Medulla oblongata (tissue), 1 donor: ENCODE measurements at regions not wholly inside any gene's neighbourhood (a gene's known extent, or its start where the extent isn't known, plus 50 kb on each side); places are given as distances from the start of the nearest gene placed in this dataset.
"Not testable (repeated sequence)": the region's sequence is repeated elsewhere in the genome, so short reads cannot be mapped to it uniquely, and the experiment has no call there.

Source experiments
- DNase-seq: peaks from one replicate; pipeline ENCODE4 v3.0.0-alpha.2; 2015; ENCODE audit errors: extremely low spot score

DNA sequence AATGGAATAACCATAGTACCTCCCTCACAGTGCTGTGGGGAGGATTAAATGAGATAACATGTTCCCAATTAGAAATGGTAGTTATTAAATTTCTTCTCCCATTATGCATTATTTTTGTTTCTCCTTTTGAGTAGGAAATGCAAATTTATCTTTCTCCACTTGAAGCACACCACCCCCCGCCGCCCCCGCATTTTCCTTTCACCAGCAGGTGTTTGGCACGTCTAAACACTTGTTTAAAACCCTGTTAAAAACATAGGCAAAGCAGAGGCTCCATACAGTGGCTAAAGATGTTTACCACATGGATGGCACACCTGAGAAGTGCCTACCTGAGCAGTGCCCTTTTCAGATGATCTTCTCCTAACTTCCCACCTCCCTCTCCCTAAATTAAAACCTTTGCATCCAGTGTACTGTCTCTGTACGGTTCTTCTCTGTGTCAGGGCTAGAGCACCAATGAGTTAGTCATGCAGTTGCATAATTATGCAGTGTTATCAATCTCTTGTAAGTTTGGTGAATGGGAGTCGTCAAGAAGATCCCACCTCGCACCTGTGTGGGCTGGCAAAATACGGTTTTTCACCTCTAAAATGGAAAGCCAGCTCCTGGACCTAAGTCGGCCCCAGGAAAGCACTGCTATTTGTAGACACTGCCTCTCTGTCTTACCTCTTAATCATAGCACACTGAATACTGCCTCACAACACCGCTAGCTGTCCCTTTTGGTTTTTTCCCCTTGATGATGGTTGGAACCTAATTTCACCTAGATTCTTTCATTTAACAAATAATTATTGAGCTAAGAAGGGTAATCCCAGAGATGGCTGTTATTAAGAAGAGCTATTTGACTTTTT, 122.0 kb downstream of the CT47B1 start:
- no peak for DNase-seq

- DNase-seq, result no peak
Measured at GRCh38 chrX:120752431-120753082, 122.7 kb upstream of the C1GALT1C1 start.

GRCh38 chrX:120751683-120752082, 121.8 kb upstream of the C1GALT1C1 start:
- no peak for DNase-seq

GRCh38 chrX:120750381-120750780, 120.5 kb upstream of the C1GALT1C1 start:
- no peak for DNase-seq

DNA sequence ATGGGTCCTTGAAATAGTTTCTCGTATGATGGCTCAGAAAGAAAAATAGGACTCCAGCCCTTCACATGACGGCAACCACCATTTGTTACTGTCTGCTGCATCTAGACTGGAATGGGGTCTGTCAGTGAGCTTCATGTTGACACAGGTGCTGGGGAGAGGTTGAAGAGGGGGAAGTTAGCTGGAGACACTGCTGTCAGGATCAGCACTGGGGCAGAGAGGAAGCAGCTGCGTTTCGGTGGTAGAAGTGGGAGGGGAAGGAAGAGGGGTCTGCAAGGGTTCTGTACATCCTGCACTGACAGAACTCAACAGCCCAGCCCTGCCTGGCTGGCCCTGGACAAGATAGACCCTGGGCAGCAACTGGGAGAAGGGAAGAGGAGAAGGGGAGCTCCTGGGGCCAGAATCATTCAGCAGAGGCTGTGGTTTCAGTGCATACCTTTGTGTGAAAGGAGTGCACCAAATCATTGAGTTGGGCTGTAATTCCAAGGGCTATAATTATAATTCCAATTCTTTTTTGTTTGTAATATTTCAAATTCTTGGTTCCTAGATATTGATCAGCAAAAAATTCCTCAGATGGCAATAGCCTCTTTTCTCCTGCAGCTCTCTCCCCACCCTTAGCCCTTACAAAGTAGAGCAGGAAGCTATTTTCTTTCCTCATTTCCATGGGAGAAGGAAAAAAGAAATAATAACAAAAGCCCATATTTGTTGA, 119.4 kb upstream of the C1GALT1C1 start:
- DNase-seq, result no peak

DNA sequence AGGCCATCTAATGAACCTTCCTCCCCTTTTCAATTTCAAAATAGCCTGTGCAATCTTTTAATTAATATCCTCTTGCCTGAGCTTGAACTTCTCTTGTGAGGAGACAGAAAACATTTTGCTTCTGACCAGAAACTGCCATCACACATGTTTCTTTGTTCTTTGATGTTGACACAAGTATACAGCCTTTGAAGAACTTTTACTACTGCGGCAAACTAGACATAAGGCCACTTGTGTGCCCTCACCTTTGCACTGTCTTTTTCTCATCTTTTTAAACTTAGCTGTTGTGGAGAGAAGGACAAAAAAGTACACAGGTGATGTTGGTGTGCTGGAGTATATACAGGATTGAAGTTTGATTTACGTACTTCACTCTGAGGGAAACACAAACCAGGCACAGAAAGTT, 116.3 kb upstream of the C1GALT1C1 start:
- DNase-seq, result no peak

- DNase-seq, result no peak
Measured at GRCh38 chrX:120742946-120743665, 113.3 kb upstream of the C1GALT1C1 start.

DNA sequence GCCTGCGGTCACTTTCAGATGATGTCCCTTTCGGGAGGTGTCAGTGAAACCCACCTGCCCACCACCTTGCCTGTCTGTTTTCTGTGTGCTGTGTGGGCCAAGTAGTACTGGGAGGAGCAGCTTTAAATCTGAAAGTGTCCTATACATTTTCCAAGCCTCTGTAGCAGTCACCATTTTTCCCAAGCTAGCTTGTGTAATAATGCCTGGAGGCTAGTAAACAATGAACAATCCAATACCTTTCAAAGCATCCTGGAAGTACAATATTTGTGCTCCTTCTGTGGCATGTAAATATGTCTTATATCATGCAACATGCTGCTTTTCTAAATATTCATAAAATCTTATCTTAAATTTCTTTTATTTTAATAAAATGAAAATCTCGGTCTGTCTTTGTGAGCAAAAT, 111.6 kb upstream of the C1GALT1C1 start:
- DNase-seq, result no peak

GRCh38 chrX:120740072-120740471, 110.2 kb upstream of the C1GALT1C1 start:
- DNase-seq, result no peak

GRCh38 chrX:120739300-120739699, 109.4 kb upstream of the C1GALT1C1 start:
- no peak for DNase-seq

GRCh38 chrX:120736989-120737388, 107.1 kb upstream of the C1GALT1C1 start:
- no peak for DNase-seq

DNA sequence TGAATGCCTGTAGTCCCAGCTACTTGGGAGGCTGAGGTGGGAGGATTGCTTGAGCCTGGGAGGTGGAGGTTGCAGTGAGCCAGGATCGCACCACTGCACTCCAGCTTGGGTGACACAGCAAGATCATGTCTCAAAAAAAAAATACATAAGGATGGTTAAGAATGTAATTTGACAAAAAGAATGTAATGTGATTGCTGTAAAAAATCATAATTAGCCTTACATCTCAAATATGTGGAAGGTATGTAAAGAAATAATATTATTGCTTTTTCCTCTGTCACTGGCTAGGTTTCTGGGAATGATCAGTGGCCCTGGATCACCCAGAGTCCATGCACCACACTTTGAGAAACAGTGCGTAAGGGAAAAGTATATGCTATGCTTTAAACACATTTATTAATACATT, 106.1 kb upstream of the C1GALT1C1 start:
- no peak for DNase-seq

- DNase-seq, result no peak
Measured at GRCh38 chrX:120732879-120733278, 103.0 kb upstream of the C1GALT1C1 start.

DNA sequence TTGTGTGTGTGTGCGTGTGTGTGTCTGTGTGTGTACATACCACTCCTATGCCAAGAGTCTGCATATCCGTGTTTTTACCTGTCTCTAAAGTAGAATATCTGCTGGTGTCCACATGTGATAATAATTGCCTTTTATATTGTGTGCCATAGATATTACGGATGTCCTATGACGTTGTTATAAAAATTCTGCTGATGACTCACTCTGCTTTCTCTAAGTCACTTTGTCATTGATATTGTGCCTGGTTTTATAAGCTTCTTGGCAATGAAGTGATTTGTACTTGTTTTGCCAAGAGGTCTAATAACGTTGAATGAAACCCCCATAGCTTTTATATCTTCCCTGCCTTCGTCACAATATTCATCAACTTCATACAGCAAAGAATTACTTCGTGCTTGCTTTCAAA, 102.6 kb upstream of the C1GALT1C1 start:
- no peak for DNase-seq

DNA sequence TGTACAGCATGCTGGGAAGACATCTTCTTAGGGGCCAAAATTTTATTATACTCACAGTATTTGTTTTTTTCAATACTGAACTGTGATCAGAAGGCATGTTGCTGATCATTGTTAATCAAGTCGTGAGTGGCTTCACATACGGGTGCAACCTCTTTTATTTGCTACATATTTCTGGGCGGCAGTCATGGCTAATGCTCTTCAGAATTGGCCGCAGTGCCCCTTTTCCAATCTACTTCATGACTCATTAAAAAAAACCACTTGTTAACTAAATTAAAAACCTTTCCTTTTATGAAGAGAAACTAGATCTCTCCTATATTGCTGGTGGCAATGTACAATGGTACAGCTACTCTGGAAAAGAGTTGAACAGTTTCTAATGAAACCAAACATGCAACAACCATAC, 101.5 kb upstream of the C1GALT1C1 start:
- DNase-seq, result no peak

DNA sequence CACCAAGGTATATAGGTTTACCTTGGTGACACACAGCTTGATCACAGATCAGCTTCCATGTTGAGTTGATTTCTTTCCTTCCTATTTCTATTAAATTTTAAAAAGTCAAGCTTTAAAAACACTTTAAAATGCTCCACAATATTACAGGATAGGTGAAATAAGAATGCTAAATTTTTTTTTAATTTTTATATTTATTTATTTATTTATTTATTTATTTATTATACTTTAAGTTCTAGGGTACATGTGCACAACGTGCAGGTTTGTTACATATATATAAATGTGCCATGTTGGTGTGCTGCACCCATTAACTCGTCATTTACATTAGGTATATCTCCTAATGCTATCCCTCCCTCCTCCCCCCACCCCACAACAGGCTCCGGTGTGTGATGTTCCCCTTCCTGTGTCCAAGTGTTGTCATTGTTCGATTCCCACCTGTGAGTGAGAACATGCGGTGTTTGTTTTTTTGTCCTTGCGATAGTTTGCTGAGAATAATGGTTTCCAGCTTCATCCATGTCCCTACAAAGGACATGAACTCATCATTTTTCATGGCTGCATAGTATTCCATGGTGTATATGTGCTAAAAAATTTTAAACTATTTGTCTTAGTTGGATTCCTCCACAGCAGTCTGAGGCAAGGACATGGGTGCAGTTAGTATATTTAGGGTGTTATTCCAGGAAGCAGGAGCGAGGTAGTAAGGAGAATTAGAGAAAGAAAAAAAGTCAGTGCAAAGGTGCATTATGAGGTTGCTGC, 99.8 kb upstream of the C1GALT1C1 start:
- not testable (repeated sequence) for DNase-seq

- no peak for DNase-seq
Measured at GRCh38 chrX:120727911-120728310, 98.1 kb upstream of the C1GALT1C1 start.

DNA sequence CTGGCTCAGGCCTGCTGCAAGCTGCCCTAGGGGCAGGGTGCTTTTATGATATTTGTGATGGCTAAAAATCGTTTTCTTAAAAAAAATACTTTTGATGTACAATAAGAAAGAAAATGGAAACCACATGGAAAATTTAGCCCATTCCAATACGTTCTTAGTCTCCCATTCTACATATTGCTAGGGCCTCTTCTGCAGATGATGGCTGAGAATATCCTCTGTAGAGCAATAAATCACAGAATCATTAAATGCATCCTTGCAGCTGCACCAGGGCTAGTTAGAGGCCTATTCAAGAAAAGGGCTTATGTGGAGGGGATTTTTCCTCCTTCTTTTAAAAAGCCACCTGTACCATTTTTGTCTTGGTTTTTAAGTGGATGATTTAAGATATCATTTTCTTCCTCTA, 97.6 kb upstream of the C1GALT1C1 start:
- no peak for DNase-seq

DNA sequence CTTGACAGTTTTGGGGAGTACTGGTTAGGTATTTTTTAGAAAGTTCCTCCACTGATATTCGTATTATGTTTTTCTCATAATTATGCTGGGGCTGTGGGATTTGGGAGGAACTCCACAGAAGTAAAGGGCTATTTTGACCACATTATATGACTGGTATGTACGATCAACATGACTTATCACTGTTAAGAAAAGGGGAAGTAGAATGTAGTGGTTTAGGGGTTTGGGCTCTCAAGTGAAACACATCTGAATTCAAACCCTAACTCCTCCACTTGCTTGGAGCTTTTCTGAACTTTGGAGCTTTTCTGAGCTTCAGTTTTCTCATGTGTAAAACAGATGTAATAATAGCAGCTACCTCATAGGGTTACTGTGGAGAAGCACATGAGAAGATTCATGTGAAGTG, 96.4 kb upstream of the C1GALT1C1 start:
- no peak for DNase-seq

DNA sequence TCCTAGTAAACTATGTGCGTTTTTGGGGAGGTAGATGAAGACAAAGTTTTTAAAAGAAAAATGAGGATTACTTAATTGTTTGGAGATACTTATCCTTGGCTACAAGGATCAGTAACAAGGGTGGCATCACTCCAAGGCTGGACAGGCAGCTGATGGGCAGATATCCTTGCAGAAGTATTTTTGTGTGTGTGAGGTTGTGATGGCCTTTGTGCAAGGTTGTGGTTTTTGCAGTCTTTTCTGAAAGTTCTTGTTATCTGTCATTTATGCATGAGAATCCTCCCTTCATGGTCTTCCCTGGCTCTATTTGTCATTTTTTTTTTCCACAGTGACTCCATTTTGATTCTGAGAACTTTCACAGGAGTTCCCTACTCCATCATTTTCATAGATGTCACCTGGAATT, 96.0 kb upstream of the C1GALT1C1 start:
- no peak for DNase-seq

GRCh38 chrX:120719622-120720021, 89.8 kb upstream of the C1GALT1C1 start:
- no peak for DNase-seq
